Tibial artery (tissue), 4 donors: ENCODE measurements at regions not wholly inside any gene's neighbourhood (a gene's known extent, or its start where the extent isn't known, plus 50 kb on each side); places are given as distances from the start of the nearest gene placed in this dataset.

Experiments
- DNase-seq, 2 donors: peaks; one replicate each; pipeline ENCODE4 v3.0.0-alpha.2; 2019
- H3K27ac ChIP-seq, 2 donors: fragments of 200-600 bp; sonication (generic) in 1 of 2; 1 replicate in 1 of 2; 2 replicates in 1 of 2; pipeline ENCODE4 v1.5.1; 2018 to 2019; ENCODE audit warnings: mild to moderate bottlenecking in 1 of 2
- H3K27me3 ChIP-seq, 2 donors: fragments of 200-600 bp; sonication (generic) in 1 of 2; one replicate each; pipeline versions ENCODE4 v1.5.1 to v1.6.0; 2016 to 2019
- H3K36me3 ChIP-seq, 3 donors: fragments of 200-600 bp; sonication (generic) in 2 of 3; one replicate each; pipeline ENCODE4 v1.5.1; 2016 to 2019; ENCODE audit warnings: mild to moderate bottlenecking in 2 of 3
- H3K4me1 ChIP-seq, 4 donors: fragments of 200-600 bp; sonication (generic) in 2 of 4; 1 replicate in 3 of 4; 2 replicates in 1 of 4; pipeline ENCODE4 v1.5.1; 2016 to 2019
- H3K4me3 ChIP-seq, 2 donors: fragments of 200-600 bp; sonication (generic) in 1 of 2; 1 replicate in 1 of 2; 2 replicates in 1 of 2; pipeline ENCODE4 v1.5.1; 2018 to 2019; ENCODE audit warnings: mild to moderate bottlenecking in 2 of 2
- H3K9me3 ChIP-seq, 3 donors: fragments of 200-600 bp; sonication (generic) in 1 of 3; one replicate each; pipeline ENCODE4 v1.5.1; 2016 to 2019
- CTCF ChIP-seq, 2 experiments: fragments of 200-600 bp in 1 of 2; fragments of 450-650 bp in 1 of 2; IDR thresholded peaks; one replicate each; pipeline ENCODE4 v1.5.1; 2017 to 2019; ENCODE audit warnings: antibody characterized with exemption in 2 of 2, mild to moderate bottlenecking in 1 of 2, moderate library complexity in 1 of 2
- intact Hi-C: fragments of 100-400 bp; cut with DNase I; formaldehyde crosslinking; loops from one replicate; pipeline ENCODE4 v1.15.0; 2023; ENCODE audit warnings: low total_unique reads

DNA sequence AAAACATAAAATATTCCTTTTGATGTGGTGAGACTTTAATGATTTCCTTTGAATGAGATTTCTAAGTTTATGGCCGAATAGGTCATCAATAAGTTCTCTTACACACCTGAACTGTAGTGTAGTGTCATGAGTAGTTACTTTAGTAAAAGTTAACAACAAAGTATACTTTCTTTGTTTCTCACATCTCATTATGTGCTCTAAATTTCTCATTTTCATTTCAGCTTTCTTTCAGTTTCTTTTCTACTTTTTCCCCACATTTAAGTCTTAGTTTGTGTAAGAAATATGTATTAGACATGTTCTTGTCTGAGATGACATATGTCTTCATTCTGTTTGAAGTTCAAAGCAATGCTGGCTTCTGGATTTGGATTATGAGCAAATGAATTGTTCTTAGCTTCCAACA is 348.1 kb downstream of the ANKRD7 start:
- Histone ChIP-seq H3K4me1 (peaks cover 0 to 41% (median 11%) of the 10 kb centered on the region in 4 donors), H3K9me3 (no peaks in the 10 kb centered on the region), H3K36me3 (no peaks in the 10 kb centered on the region), H3K27me3 (no peaks in the 10 kb centered on the region), H3K4me3 (no peak overlapping the region), H3K27ac (peak overlapping the region; percentile 45 to 47)
- intact Hi-C loops: no loop called here
- no peak for TF ChIP-seq CTCF (IDR thresholded peaks at IDR 0.05)
- DNase-seq: no peak

DNA sequence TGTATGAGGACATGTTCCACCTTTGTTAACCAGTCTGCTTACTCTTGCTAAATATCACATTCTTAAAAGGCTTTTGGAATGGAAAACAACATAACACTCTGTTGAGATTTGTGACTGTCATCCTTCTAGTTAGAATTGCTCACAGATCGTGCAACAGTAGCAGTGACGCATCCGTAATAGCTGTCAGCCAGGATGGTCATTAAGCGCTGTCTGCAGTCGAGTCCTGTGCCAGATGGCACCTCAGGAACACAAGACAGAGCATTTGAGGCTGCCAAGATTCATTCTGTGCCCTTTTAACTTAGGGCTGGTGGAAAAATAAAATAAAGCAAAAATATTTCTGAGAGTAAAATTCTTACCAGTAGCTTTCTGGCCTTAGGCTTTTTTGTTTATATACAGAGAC is 348.6 kb downstream of the ANKRD7 start:
- Histone ChIP-seq H3K4me3 (no peak overlapping the region), H3K4me1 (peaks cover 0 to 41% (median 13%) of the 10 kb centered on the region in 4 donors), H3K9me3 (no peaks in the 10 kb centered on the region), H3K27me3 (no peaks in the 10 kb centered on the region), H3K27ac (peak overlapping the region; percentile 45 to 47), H3K36me3 (no peaks in the 10 kb centered on the region)
- intact Hi-C loops: no loop called here
- no peak for TF ChIP-seq CTCF (IDR thresholded peaks at IDR 0.05)
- no peak for DNase-seq

DNA sequence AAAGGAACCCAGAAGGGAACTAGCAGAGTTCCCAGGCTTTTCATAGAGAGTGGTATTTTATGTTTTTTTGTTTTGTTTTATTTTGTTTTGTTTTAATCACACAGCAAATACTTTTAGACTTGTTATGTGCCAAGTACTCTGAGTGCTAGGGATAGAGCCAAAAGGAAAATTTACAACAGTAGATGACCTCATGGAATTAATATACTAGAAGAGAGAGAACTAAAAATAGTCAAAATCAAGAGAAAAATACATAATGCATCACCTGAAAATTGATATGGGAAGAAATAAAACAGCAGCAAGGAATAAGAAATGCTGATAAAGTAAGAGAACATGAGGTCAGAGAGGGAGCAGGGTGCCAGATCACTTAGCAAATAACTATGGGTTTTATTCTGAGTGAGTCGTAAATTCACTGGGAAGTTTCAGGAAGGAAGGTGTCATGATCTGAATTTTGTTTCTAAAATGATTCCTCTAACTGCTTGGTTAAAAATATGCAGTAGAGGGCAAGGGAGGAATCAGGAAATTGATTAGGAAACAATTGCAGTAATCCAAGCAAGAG is 351.0 kb downstream of the ANKRD7 start:
- TF ChIP-seq CTCF (IDR thresholded peaks at IDR 0.05): no peak
- Histone ChIP-seq H3K36me3 (no peaks in the 10 kb centered on the region), H3K9me3 (no peaks in the 10 kb centered on the region), H3K27ac (peak overlapping the region; percentile 40 to 44), H3K4me1 (peaks cover 0 to 55% (median 13%) of the 10 kb centered on the region in 4 donors), H3K4me3 (no peak overlapping the region), H3K27me3 (no peaks in the 10 kb centered on the region)
- intact Hi-C loops: no loop called here
- no peak for DNase-seq

- H3K4me1 ChIP-seq: peaks cover 0 to 24% (median 2%) of the 10 kb centered on the region in 4 donors
- no peaks in the 10 kb centered on the region for H3K36me3 ChIP-seq
- no peak overlapping the region for H3K27ac ChIP-seq
- no peak for DNase-seq
- H3K4me3 ChIP-seq: no peak overlapping the region
- intact Hi-C loops: no loop called here
- TF ChIP-seq CTCF (IDR thresholded peaks at IDR 0.05): no peak
- no peaks in the 10 kb centered on the region for H3K9me3 ChIP-seq
- no peaks in the 10 kb centered on the region for H3K27me3 ChIP-seq
Measured at GRCh38 chr7:118580743-118581382, 356.4 kb downstream of the ANKRD7 start.

DNA sequence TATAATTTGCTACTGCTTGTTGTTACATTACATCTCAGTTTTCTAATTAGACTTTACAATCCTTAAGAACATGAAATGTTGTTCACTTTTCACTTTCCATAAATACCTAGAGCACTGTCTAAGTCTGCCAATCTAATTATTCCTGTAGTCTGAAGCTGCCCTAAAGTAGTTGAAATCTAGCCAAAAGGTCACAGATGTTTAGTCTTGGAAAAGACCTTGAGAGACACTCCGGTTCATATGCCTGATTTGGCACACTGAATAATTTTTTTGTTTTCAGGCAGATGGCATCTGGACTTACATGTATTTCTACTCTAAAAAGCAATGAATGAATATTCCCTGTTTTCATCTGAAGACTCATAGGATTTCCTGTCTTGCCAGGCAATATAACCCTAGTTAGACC is 359.1 kb downstream of the ANKRD7 start:
- no peak for DNase-seq
- Histone ChIP-seq H3K4me3 (no peak overlapping the region), H3K36me3 (no peaks in the 10 kb centered on the region), H3K4me1 (peaks cover 0 to 13% (median 0%) of the 10 kb centered on the region in 4 donors), H3K27me3 (no peaks in the 10 kb centered on the region), H3K9me3 (no peaks in the 10 kb centered on the region), H3K27ac (no peak overlapping the region)
- intact Hi-C loops: no loop called here
- no peak for TF ChIP-seq CTCF (IDR thresholded peaks at IDR 0.05)
